Right lung (tissue), 2 donors: ENCODE measurements at regions not wholly inside any gene's neighbourhood (a gene's known extent, or its start where the extent isn't known, plus 50 kb on each side); places are given as distances from the start of the nearest gene placed in this dataset.
A peak's percentile ranks its signal among the peaks of the same experiment; 100 is the strongest.
"Not testable (repeated sequence)": the region's sequence is repeated elsewhere in the genome, so short reads cannot be mapped to it uniquely, and the experiment has no call there.

Experiments used
- DNase-seq, 2 donors: peaks; one replicate each; pipeline ENCODE4 v3.0.0-alpha.2; 2013

- not testable (repeated sequence) for DNase-seq
Observed at GRCh38 chr16:54727696-54728095, 203.0 kb upstream of the IRX5 start.

GRCh38 chr16:54724346-54724925 is 206.2 kb upstream of the IRX5 start:
- DNase-seq = peak; percentile 68 to 76

- DNase-seq = no peak
Observed at GRCh38 chr16:54722210-54722676, 208.4 kb upstream of the IRX5 start.

GRCh38 chr16:54720259-54720658 is 210.4 kb upstream of the IRX5 start:
- DNase-seq = no peak

GRCh38 chr16:54719624-54720023 is 211.0 kb upstream of the IRX5 start:
- DNase-seq = no peak

- no peak for DNase-seq
Observed at GRCh38 chr16:54718376-54718775, 212.3 kb upstream of the IRX5 start.

GRCh38 chr16:54715011-54715410 is 215.7 kb upstream of the IRX5 start:
- DNase-seq = no peak

GRCh38 chr16:54712866-54713265 is 217.8 kb upstream of the IRX5 start:
- no peak for DNase-seq

- no peak for DNase-seq
Observed at GRCh38 chr16:54707813-54708212, 222.9 kb upstream of the IRX5 start.

GRCh38 chr16:54706406-54706805 is 224.3 kb upstream of the IRX5 start:
- DNase-seq = no peak

GRCh38 chr16:54703339-54703738 is 227.3 kb upstream of the IRX5 start:
- DNase-seq = no peak

GRCh38 chr16:54699656-54700055 is 231.0 kb upstream of the IRX5 start:
- no peak for DNase-seq

GRCh38 chr16:54697677-54698076 is 233.0 kb upstream of the IRX5 start:
- no peak for DNase-seq

GRCh38 chr16:54696970-54697369 is 233.7 kb upstream of the IRX5 start:
- DNase-seq = no peak

GRCh38 chr16:54696522-54696921 is 234.1 kb upstream of the IRX5 start:
- DNase-seq = no peak

- no peak for DNase-seq
Observed at GRCh38 chr16:54694651-54695050, 236.0 kb upstream of the IRX5 start.

GRCh38 chr16:54693864-54694263 is 236.8 kb upstream of the IRX5 start:
- no peak for DNase-seq

GRCh38 chr16:54690710-54691109 is 240.0 kb upstream of the IRX5 start:
- DNase-seq = no peak

GRCh38 chr16:54690306-54690705 is 240.4 kb upstream of the IRX5 start:
- DNase-seq = no peak

GRCh38 chr16:54689072-54689865 is 241.4 kb upstream of the IRX5 start:
- DNase-seq = no peak

GRCh38 chr16:54688339-54688738 is 242.3 kb upstream of the IRX5 start:
- no peak for DNase-seq

GRCh38 chr16:54687043-54687899 is 243.4 kb upstream of the IRX5 start:
- peak in 1 of 2 donors; percentile 9 for DNase-seq

GRCh38 chr16:54685682-54686081 is 245.0 kb upstream of the IRX5 start:
- no peak for DNase-seq
